ENCODE measurements at regions not wholly inside any gene's neighbourhood (a gene's known extent, or its start where the extent isn't known, plus 50 kb on each side); places are given as distances from the start of the nearest gene placed in this dataset.

GRCh38 chr16:50933262-50933661, 191.4 kb downstream of the CYLD start:
- POLR2A ChIA-PET (ENCODE audit: unreplicated experiment) = no interaction called here
- H3K9ac ChIP-seq (ENCODE audit: low read length) = no peak overlapping the region
- no peaks in the 10 kb centered on the region for H3K27me3 ChIP-seq (ENCODE audit: low read length)
- H3K4me2 ChIP-seq (ENCODE audit: low read length) = no peak overlapping the region
- TF ChIP-seq CTCF (conservative IDR thresholded peaks at IDR 0.05; ENCODE audit: low read depth, low read length) (no peak), EZH2 (IDR thresholded peaks at IDR 0.05; ENCODE audit: low read length, unreplicated experiment) (no peak)
- H3K79me2 ChIP-seq (ENCODE audit: low read length) = no peaks in the 10 kb centered on the region
- no peaks in the 10 kb centered on the region for H3K36me3 ChIP-seq (ENCODE audit: low read depth, low read length)
- no peaks in the 10 kb centered on the region for H4K20me1 ChIP-seq (ENCODE audit: low read length)
- no peak overlapping the region for H3K27ac ChIP-seq (ENCODE audit: low read length)
- no peaks in the 10 kb centered on the region for H3F3A ChIP-seq (ENCODE audit: low read length, unreplicated experiment)
- CTCF ChIA-PET = no interaction called here
- DNase-seq (no peak), ATAC-seq (no peak)
- H3K9me3 ChIP-seq (ENCODE audit: low read length) = no peaks in the 10 kb centered on the region
- no peaks in the 10 kb centered on the region for H3K4me1 ChIP-seq (ENCODE audit: insufficient read depth, low read length)
- intact Hi-C loops (cut with micrococcal nuclease) = no loop called here
- no peaks in the 10 kb centered on the region for H3K9me2 ChIP-seq (replicated peaks; ENCODE audit: low read length)
- H2AFZ ChIP-seq (ENCODE audit: low read length) = no peak overlapping the region
- BruUV-seq (replicated peaks) = no TSS peak
- H3K4me3 ChIP-seq (ENCODE audit: low read length) = no peak overlapping the region

- intact Hi-C loops (cut with micrococcal nuclease) = no loop called here
- TF ChIP-seq EZH2 (IDR thresholded peaks at IDR 0.05; ENCODE audit: low read length, unreplicated experiment) (no peak), CTCF (conservative IDR thresholded peaks at IDR 0.05; ENCODE audit: low read depth, low read length) (no peak), EZH2phosphoT487 (IDR thresholded peaks at IDR 0.05; ENCODE audit: borderline replicate concordance, low read length) (no peak)
- H3K4me1 ChIP-seq (ENCODE audit: insufficient read depth, low read length) = no peaks in the 10 kb centered on the region
- POLR2A ChIA-PET (ENCODE audit: unreplicated experiment) = no interaction called here
- H3K9me3 ChIP-seq (ENCODE audit: low read length) = no peaks in the 10 kb centered on the region
- H3F3A ChIP-seq (ENCODE audit: low read length, unreplicated experiment) = no peaks in the 10 kb centered on the region
- no peak overlapping the region for H2AFZ ChIP-seq (ENCODE audit: low read length)
- CTCF ChIA-PET = no interaction called here
- BruUV-seq (replicated peaks) = no TSS peak
- no peaks in the 10 kb centered on the region for H3K36me3 ChIP-seq (ENCODE audit: low read depth, low read length)
- ATAC-seq (no peak), DNase-seq (no peak)
- H3K27me3 ChIP-seq (ENCODE audit: low read length) = peaks cover 4% of the 10 kb centered on the region; the same call in 1 of the 2 replicates
- H4K20me1 ChIP-seq (ENCODE audit: low read length) = no peaks in the 10 kb centered on the region
- H3K4me3 ChIP-seq (ENCODE audit: low read length) = no peak overlapping the region
- no peak overlapping the region for H3K27ac ChIP-seq (ENCODE audit: low read length)
- H3K9ac ChIP-seq (ENCODE audit: low read length) = no peak overlapping the region
- no peak overlapping the region for H3K4me2 ChIP-seq (ENCODE audit: low read length)
- H3K79me2 ChIP-seq (ENCODE audit: low read length) = no peaks in the 10 kb centered on the region
- H3K9me2 ChIP-seq (replicated peaks; ENCODE audit: low read length) = no peaks in the 10 kb centered on the region
Observed at GRCh38 chr16:50932348-50932935, 190.6 kb downstream of the CYLD start.

GRCh38 chr16:50928065-50928464, 186.2 kb downstream of the CYLD start:
- Histone ChIP-seq H3K36me3 (ENCODE audit: low read depth, low read length) (no peaks in the 10 kb centered on the region), H3K27me3 (ENCODE audit: low read length) (peaks cover 4% of the 10 kb centered on the region; the same call in 1 of the 2 replicates), H3K4me3 (ENCODE audit: low read length) (no peak overlapping the region), H3K4me1 (ENCODE audit: insufficient read depth, low read length) (no peaks in the 10 kb centered on the region), H3K9me2 (replicated peaks; ENCODE audit: low read length) (no peaks in the 10 kb centered on the region), H4K20me1 (ENCODE audit: low read length) (no peaks in the 10 kb centered on the region), H3K27ac (ENCODE audit: low read length) (no peak overlapping the region), H2AFZ (ENCODE audit: low read length) (no peak overlapping the region), H3K4me2 (ENCODE audit: low read length) (no peak overlapping the region), H3F3A (ENCODE audit: low read length, unreplicated experiment) (no peaks in the 10 kb centered on the region), H3K79me2 (ENCODE audit: low read length) (no peaks in the 10 kb centered on the region), H3K9ac (ENCODE audit: low read length) (no peak overlapping the region), H3K9me3 (ENCODE audit: low read length) (no peaks in the 10 kb centered on the region)
- DNase-seq (no peak), ATAC-seq (no peak)
- intact Hi-C loops (cut with micrococcal nuclease) = no loop called here
- BruUV-seq (replicated peaks) = no TSS peak
- CTCF ChIA-PET = no interaction called here
- POLR2A ChIA-PET (ENCODE audit: unreplicated experiment) = no interaction called here
- TF ChIP-seq EZH2 (IDR thresholded peaks at IDR 0.05; ENCODE audit: low read length, unreplicated experiment) = no peak
- TF ChIP-seq EZH2phosphoT487 (IDR thresholded peaks at IDR 0.05; ENCODE audit: borderline replicate concordance, low read length) = no peak
- no peak for TF ChIP-seq CTCF (conservative IDR thresholded peaks at IDR 0.05; ENCODE audit: low read depth, low read length)

All from PC-3 (cell line).